ENCODE measurements at regions not wholly inside any gene's neighbourhood (a gene's known extent, or its start where the extent isn't known, plus 50 kb on each side); places are given as distances from the start of the nearest gene placed in this dataset.
A peak's percentile ranks its signal among the peaks of the same experiment; 100 is the strongest.

- no peak for DNase-seq (ENCODE audit: low read depth)
These were observed 608.8 kb upstream of the BOD1L1 start for GRCh38 chr4:14236359-14236758.

GRCh38 chr4:14237911-14238310, 610.4 kb upstream of the BOD1L1 start:
- no peak for DNase-seq (ENCODE audit: low read depth)

GRCh38 chr4:14241574-14241973, 614.0 kb upstream of the BOD1L1 start:
- peak; percentile 46 for DNase-seq (ENCODE audit: low read depth)

- DNase-seq (ENCODE audit: low read depth) = peak; percentile 52
These were observed 620.2 kb upstream of the BOD1L1 start for GRCh38 chr4:14247767-14248166.

- DNase-seq (ENCODE audit: low read depth) = no peak
These were observed 621.7 kb upstream of the BOD1L1 start for GRCh38 chr4:14249226-14249625.

GRCh38 chr4:14254252-14254651, 626.7 kb upstream of the BOD1L1 start:
- peak; percentile 21 for DNase-seq (ENCODE audit: low read depth)

GRCh38 chr4:14254926-14255325, 627.4 kb upstream of the BOD1L1 start:
- peak; percentile 57 for DNase-seq (ENCODE audit: low read depth)

GRCh38 chr4:14257903-14258302, 630.4 kb upstream of the BOD1L1 start:
- no peak for DNase-seq (ENCODE audit: low read depth)

GRCh38 chr4:14259936-14260335, 632.4 kb upstream of the BOD1L1 start:
- DNase-seq (ENCODE audit: low read depth) = no peak

- no peak for DNase-seq (ENCODE audit: low read depth)
These were observed 633.1 kb upstream of the BOD1L1 start for GRCh38 chr4:14260591-14260990.

- no peak for DNase-seq (ENCODE audit: low read depth)
These were observed 634.7 kb upstream of the BOD1L1 start for GRCh38 chr4:14262221-14262620.

GRCh38 chr4:14264437-14264836, 636.9 kb upstream of the BOD1L1 start:
- peak; percentile 22 for DNase-seq (ENCODE audit: low read depth)

GRCh38 chr4:14265651-14266050, 638.1 kb upstream of the BOD1L1 start:
- DNase-seq (ENCODE audit: low read depth) = no peak

GRCh38 chr4:14267373-14268060, 640.0 kb upstream of the BOD1L1 start:
- DNase-seq (ENCODE audit: low read depth) = no peak

- DNase-seq (ENCODE audit: low read depth) = no peak
These were observed 642.3 kb upstream of the BOD1L1 start for GRCh38 chr4:14269824-14270223.

- DNase-seq (ENCODE audit: low read depth) = no peak
These were observed 644.7 kb upstream of the BOD1L1 start for GRCh38 chr4:14272206-14272605.

GRCh38 chr4:14277505-14277904, 650.0 kb upstream of the BOD1L1 start:
- DNase-seq (ENCODE audit: low read depth) = no peak

GRCh38 chr4:14280567-14280966, 653.0 kb upstream of the BOD1L1 start:
- no peak for DNase-seq (ENCODE audit: low read depth)

- no peak for DNase-seq (ENCODE audit: low read depth)
These were observed 657.1 kb upstream of the BOD1L1 start for GRCh38 chr4:14284578-14284977.

- peak; percentile 64 for DNase-seq (ENCODE audit: low read depth)
These were observed 662.2 kb upstream of the BOD1L1 start for GRCh38 chr4:14289708-14290107.

GRCh38 chr4:14293582-14293981, 666.1 kb upstream of the BOD1L1 start:
- DNase-seq (ENCODE audit: low read depth) = no peak

GRCh38 chr4:14294611-14295010, 667.1 kb upstream of the BOD1L1 start:
- no peak for DNase-seq (ENCODE audit: low read depth)

- no peak for DNase-seq (ENCODE audit: low read depth)
These were observed 671.6 kb upstream of the BOD1L1 start for GRCh38 chr4:14299166-14299565.

GRCh38 chr4:14302021-14302420, 674.5 kb upstream of the BOD1L1 start:
- no peak for DNase-seq (ENCODE audit: low read depth)

All from renal cortical epithelial cell (primary cell).